ENCODE measurements at regions not wholly inside any gene's neighbourhood (a gene's known extent, or its start where the extent isn't known, plus 50 kb on each side); places are given as distances from the start of the nearest gene placed in this dataset.
"Not testable (repeated sequence)": the region's sequence is repeated elsewhere in the genome, so short reads cannot be mapped to it uniquely, and the experiment has no call there.

DNA sequence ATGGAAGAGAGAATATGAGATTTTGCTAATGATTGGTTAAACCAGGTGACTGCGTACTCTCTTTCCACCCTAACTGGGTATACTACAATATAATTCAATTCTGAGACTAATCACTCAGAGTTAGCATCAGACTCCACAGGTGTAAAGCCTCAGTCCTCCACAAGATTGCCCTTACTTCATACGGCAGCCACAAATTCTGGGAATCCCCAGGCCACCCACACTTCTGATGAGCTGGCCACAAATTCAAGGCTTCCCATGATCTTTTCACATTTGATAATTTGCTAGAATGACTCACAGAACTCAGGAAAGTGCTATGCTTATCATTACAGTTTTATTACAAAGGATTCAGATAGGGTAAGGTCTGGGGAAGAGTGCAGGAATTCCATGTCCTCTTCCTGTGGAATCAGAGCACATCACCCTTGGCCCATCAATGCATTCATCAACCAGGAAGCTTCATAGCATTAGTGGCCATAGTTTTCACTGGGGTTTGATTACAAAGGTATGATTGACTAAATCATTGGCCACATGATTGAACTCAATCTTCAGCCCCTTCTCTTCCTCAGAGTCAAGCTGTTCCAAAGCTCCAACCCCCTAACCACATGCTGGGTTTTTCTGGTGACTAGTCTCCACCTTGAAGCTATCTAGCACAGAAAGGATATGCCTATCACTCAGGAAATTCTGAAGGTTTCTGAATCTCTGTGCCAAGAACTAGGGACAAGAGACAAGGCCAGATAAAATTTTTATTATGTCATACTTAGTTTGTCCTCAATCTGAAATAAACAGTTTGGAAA, 131.7 kb downstream of the HHIPL2 start:
- no peak for DNase-seq (ENCODE audit: low spot score)

DNA sequence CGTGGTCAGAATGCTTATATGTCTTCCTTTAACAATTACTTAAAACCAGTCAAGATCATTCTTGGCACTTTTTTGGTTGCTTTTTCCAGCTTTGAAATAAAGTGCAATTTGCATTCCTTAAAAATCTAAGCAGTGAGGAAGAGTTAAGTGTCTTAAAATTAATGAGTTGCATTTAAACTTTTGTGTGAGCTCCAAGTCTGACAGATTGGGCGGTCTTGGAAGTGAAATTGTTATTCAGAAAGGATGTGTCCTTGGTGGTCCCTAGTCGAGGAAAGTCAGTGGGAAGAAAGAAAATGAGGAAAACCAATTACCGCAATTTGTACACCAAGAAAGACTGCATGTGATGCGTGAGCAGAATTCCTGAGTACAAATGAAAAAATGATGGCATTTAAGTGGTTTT, 132.5 kb downstream of the HHIPL2 start:
- DNase-seq (ENCODE audit: low spot score), result no peak

DNA sequence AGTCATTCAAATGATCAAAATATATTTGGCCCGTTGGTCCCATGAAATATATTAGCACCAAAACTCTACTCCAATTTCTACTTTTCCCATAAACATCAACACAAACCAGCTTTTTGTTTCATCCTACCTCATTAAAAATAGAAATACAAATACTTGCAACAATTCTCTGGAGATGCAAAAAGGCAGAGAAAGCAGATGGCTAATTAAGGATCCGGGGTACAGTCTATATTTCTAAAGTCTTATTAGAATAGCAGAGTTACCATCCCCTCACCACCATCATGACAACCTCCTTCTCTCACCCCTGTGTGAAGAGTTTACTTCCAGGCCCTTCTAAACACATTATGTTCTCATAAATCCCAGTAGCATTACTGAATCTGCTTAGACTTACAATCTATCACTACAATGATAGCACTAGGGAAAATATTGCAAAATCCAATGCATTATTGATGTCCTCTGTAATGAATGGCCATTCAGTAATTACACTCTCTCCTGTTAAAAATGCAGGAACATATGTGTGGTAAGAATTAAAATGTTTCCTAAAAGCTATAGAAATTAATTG, 133.8 kb downstream of the HHIPL2 start:
- no peak for DNase-seq (ENCODE audit: low spot score)

DNA sequence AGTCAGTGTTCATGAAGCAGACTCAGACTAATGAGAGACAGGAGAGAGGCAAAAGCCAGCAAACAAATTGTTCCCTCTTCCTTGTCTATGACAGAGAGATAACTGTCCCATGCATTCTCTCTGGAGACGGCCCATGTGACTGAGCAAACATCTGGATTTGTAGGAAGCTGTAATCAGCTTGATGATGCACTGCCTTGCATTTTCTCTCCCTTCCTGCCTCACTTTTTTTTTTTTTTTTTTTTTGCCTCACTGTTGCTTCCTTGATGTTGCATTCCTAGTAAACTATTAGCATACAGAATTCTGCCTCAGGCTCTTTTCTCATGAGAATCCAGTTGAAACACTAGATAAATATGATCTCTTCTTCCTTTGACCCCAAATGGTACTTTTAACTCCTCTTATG, 134.5 kb downstream of the HHIPL2 start:
- DNase-seq (ENCODE audit: low spot score), result no peak

DNA sequence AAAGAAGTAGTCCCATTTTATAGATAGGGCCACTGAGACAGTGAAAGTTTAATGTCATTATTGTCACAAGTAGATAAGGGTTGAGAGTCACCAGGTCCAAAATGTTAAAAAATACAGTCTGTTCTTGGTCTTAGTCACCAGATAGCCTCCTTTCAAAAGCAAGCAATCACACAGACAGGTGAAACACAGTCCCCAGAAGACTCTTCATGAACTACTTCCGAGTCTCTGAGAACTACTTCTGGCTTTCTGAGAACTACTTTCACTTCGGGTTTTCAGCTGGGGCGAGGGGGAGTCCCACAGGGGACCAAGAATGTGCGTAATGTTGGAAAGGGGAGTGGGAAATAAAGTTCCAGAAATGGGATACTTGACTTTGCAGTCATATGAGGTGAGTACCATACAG, 143.2 kb downstream of the HHIPL2 start:
- no peak for DNase-seq (ENCODE audit: low spot score)

DNA sequence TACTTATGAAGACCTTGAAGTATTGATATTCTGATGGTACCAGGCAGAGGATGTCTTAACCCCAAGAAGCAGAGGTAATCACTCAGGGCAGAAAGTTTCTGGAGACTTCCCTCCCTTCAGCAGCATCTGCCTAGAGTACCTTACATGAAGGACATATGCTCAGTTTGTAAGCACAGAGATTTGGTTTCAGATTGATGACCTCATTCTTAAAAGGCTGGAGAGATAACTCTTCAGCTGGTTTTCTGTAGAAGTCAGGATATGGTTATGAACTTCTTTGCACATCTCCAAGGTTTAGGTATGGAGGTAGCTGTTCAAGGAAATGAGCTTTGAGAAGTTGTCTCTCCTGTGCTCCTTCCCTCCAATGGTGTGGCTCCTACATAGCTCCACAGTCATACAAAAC, 148.7 kb downstream of the HHIPL2 start:
- DNase-seq (ENCODE audit: low spot score), result no peak

DNA sequence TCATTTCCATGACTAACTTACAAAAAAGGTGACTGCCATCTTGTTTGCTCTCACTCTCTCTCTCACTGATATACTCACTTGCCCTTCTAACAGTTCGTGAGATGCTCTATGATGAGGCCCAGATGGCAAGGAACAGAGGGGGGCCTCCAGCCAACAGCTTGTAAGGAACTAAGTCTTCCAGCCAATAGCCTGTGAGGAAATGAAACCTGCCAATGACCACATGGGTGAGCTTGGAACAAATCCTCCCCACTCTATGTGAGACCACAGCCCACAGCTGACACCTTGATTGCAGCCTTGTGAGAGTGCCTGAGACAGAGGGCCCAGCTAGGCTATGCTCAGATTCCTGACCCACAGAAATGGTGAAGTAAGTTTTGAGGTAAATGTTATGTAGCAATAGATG, 153.7 kb downstream of the HHIPL2 start:
- DNase-seq (ENCODE audit: low spot score), result no peak

DNA sequence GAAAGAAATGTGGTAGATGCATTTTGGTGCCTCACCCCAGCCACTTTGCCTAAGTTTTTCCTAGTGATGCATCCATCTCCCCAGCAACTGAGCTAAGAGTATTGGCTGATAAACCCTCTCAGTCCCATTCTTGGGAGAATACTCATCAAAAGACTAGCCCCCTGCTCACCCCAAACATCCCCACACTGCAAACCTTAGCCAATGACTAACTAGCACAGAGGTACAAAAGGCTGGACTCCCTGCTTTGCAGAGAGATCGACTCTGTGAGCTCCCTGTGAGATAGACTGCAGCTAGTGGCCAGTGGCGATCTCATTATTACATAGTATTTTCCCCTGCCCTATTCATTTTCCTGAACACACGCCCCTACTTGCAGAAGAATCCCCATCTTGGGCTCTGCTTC, 155.3 kb downstream of the HHIPL2 start:
- DNase-seq (ENCODE audit: low spot score), result no peak

DNA sequence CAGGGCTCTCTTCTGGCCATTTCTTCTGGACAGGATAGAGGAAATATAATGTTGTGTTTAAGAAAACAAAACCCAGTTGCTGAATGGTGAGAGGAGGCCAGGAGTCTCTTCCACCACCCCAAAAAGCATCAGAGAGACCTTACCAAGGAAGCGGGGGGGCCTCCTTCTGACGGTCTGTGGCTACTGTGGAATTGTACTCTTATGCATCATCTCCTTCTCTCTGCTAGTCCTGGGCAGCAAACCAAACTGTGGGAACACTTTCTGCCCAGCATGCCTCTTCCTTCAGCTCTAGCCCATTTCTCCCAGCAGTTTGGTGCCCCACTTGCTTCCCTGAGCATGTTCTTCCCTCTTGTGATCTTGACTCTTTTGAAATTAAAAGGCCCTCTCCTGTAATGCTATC, 157.7 kb downstream of the HHIPL2 start:
- DNase-seq (ENCODE audit: low spot score), result no peak

DNA sequence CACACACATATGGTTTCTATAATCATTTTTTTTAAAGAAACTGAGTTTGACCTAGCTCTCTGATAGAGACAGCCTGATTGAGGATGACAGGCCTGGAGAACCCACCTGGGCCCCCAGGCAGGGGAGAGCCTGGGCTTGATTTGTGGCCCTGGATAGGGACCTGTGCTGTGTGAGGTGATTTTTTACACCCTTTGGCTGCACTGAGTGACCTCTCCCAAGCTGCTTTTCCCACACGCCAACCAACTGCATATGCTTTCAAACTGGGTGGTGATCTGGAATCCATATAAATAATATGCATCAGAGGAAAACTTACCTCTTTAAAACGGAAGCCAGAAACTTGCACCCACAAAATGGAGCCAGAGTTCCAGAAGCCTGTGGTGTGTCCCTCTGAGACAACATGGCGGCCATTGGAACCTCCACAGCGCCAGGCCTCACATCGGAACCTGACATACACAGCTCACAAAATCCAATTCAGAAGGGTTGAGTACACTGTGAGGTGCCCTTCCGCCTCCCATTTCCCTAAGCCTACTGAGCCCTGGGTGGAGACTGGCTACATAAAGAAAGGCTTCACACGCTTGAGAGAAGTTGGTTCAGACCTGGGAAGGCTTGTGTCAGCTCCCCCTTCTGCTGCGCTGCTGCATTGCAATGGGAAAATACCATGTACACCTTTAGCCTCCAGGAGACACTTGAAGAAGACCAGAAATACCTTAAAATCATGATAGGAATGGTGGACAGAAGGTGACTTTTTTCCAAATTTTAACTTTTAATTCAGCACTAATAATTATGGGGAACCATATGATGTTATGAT, 160.7 kb downstream of the HHIPL2 start:
- DNase-seq (ENCODE audit: low spot score), result no peak

DNA sequence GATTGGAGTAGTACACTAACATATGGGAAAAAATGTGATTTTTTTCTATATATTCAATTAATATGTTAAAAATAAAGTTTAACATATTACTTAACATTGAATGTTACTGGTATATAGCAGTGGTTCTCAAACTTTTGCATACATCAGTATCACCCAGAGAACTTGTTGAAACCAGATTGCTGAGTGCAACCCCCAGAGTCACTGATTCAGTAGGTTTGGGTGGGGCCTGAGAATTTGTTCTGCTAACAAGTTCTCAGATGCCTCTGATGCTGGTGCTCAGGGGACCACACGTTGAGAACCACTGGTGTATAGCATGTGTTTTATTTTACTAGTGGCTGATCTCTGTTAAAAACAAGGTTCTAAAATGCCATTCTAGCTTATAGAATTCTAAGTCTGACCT, 161.9 kb downstream of the HHIPL2 start:
- DNase-seq (ENCODE audit: low spot score), result no peak

DNA sequence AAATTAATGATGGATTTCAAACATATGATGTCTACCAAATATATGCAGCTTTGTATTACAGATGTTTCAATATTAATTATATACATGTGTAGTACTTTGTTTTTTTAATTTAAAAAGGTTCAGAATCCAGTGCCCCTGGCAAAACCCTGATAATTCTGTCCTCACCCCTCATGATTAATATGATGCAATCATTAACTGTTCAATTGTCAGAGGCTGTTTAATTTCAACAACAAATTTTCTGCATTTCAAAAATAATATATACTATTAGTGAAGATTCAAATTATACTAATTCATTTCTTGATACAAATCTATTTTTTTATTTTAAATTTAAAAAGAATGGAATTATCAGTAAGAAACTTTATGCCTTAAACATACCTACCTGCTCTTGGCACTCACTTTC, 162.6 kb downstream of the HHIPL2 start:
- no peak for DNase-seq (ENCODE audit: low spot score)

DNA sequence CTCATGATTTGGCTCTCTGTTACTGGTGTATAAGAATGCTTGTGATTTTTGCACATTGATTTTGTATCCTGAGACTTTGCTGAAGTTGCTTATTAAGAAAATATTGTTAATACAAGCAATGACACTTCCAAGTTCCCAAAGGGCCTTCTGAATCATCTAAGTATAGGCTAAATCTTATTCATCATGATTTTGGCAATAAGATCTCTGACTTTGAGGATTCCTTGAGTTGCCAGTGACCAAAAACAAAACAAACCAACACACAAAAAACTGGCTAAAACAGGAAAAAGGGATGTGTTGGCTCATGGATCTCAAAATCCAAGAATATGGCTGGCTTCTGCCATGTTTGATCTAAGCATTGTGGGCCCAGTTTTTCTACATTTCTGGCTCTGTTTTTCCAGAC, 163.4 kb downstream of the HHIPL2 start:
- no peak for DNase-seq (ENCODE audit: low spot score)

DNA sequence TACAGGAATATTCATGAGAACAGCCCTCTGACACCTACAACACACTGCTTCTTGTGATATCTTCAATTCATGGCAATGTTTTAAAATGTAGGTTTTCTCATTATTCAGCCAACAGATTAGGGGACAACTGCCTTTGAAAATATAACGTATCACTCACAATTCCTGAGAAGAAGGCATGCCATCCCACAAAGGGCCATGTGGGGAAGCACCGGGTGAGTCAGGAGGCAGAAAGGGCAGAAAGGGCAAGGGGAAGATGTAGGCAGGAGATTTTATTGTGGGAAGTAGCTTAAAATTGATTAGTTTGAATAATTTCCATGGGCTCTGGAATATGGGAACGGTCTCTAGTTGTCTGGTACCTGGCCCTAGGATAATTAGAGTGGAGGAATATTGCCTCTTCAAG, 165.7 kb downstream of the HHIPL2 start:
- DNase-seq (ENCODE audit: low spot score), result no peak

DNA sequence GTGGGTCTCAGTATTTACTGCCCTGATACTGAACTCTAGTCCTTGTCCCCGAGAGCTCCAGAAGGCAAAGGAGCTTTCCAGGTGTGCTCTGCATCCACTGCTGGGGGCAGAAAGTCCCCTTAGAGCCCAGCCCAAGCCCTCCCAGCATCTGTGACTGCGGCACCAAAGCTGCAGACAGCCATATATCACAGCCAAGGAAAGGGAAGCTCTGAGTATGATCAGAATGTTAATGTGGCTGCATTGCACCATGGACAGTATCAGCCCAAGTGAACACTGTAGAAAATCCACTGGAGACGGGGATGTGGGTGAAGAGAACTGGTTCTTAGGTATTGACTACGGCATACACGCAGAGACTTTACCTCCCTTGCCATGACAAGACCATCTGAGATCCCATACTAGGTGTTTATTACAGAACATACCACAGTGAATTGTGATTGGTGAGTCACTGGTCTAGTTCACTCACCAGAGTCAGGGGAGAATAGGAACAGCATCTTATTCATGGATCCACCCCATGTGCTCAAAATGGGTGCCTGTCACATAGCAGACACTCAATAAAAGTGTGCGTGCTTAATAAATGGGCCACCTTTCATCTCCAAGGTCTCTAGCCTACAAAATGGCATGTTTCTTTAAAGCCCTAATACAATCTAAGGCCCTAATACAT, 170.3 kb downstream of the HHIPL2 start:
- DNase-seq (ENCODE audit: low spot score), result no peak

DNA sequence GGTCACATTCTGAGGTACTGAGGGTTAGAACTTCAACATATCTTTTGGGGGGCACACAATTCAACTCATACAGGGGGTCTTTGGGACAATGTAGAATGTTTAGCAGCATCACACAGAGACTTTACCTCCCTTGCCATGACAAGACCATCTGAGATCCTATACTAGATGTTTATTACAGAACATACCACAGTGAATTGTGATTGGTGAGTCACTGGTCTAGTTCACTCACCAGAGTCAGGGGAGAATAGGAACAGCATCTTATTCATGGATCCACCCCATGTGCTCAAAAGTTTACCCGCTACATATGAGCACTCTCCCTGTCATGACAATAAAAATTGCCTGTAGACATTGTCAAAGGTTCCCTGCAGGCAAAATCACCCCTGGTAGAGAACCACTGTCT, 171.1 kb downstream of the HHIPL2 start:
- DNase-seq (ENCODE audit: low spot score), result not testable (repeated sequence)

DNA sequence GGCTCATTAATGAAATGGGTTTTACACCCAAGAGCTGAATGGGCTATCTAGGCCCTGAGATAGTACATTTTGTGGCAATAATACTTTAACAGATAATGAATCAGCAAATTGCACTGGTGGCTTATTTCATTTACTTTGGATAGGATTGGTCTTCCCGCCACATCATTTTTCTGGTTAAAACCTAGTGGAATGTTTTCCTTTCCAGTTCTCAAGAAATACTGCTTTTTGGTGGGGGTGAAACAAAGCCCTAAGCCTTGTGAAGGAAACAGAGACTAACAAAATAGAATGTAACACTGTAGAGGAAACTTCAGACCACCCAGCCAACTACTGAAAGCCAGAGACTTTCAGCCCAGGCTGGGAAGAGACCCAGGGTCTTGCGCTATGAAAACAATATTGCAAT, 172.2 kb downstream of the HHIPL2 start:
- DNase-seq (ENCODE audit: low spot score), result no peak

DNA sequence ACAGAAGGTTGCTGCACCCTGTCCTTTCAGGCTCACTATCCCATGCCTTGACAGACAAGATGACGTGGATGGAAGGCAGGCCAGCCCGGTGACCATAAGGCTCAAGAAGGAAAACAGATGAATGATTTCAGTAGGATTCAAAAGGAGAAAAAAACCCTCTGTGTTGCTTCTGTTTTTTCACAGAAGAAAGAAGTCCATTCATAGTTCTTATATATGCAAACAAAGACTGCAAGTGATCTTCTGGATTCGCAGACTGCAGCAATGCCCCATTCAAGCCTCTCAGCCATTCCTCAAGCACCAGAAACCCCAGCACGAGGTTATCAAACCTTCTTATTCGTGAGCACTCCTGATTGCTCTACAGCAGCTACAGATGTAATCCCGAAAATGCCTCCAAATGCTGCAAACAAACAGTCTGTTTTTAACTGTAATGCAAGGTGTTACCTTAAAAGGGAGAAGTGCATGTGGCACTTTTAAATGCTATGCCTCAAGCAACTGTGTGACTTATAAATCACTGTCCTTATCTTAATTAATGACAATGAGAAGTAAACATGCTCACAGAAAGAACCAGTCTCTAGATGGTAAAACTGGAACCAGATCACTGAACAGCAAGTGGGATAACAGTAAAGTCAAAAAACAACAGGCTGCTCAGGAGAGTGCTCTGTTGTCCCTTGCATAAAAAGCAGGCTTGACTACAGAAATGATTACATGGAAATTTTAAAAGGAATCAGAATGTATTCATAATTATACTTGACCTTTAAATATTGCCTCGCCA, 173.9 kb downstream of the HHIPL2 start:
- DNase-seq (ENCODE audit: low spot score), result no peak

DNA sequence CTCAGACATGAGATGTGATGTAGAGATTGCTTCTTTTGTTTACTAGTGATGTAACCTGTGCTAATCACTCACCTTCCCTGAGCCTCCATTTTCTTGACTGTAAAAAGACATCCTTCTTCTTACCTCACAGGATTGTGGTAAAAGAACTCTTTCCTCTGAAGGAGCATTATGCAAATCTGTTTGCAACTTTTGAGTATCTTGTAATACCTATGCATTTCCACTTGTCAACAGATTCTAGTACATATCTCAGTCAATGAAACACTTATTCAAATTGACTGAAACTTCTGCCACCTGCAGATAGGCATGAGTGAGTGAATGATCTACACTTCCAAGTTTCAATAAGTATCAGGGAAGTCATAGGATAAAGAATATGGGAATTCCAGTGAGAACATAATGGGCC, 174.7 kb downstream of the HHIPL2 start:
- DNase-seq (ENCODE audit: low spot score), result no peak

DNA sequence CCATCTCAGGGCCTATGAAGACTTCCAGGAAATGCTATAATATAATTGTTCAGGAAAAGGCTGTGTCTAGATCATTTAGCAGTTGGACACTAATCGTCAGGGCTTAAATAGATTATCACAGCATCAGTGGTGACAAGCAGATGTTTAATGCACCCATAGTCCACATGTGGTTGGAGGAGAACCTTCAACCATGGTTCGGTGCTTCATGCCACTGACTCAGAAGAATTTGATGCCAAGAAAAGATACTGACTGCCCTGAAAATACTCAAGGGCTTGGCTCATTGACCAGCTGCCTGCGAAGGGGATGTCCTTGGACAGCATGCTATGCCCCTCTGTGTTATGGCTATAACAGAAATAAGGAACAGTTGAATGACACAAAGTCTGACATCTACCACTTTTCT, 175.7 kb downstream of the HHIPL2 start:
- no peak for DNase-seq (ENCODE audit: low spot score)

DNA sequence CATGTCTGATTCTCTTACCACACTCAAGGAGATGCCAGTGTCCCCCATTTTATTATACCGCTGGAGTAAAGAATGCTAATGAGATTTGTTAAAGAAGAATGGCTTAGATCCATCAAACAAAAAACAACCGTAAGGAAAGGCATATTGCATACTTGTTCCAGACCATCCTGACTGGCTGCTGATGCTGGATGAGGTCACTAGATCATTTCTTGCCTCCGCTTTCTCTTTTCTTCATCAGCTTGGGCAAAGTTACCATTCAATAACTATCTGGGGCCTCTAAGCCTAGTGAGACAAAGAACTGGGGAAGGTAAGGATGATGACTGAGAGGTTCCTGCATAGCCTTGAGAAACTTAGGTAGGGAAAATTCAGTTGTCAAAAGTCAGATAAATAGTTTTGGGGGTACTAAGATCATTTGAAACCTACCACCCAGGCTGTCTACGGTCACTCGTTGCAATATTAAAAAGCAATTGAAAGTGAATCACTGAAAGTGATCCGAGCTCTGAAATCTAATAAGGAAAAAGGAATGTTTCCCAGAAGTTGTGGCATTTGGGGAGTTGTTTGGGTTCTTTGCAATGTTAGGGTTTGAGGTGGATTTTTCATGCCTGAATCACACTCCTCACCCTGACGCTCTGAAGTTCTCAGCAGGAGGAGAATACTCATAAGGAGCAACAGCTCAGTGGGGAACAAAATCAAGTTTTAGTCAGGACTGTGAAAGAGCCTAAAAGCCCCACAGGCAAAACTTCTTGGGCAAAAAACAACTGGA, 176.8 kb downstream of the HHIPL2 start:
- no peak for DNase-seq (ENCODE audit: low spot score)
